DND-41 (cell line): ENCODE measurements at regions not wholly inside any gene's neighbourhood (a gene's known extent, or its start where the extent isn't known, plus 50 kb on each side); places are given as distances from the start of the nearest gene placed in this dataset.

ENCODE experiments used
- EZH2 ChIP-seq: IDR thresholded peaks from 3 replicates; pipeline ENCODE4 v1.6.1; 2012; ENCODE audit warnings: borderline replicate concordance, low read depth, mild to moderate bottlenecking, moderate library complexity, low read length, inconsistent platforms; ENCODE audit not compliant: severe bottlenecking
- TF ChIP-seq, protein P1 (sequence below): IDR thresholded peaks from 2 replicates; pipeline ENCODE4 v1.5.1; 2012; ENCODE audit warnings: borderline replicate concordance, low read length, moderate library complexity, mild to moderate bottlenecking; ENCODE audit not compliant: poor library complexity, severe bottlenecking; ENCODE audit errors: extremely low read depth

- TF ChIP-seq, protein P1, sequence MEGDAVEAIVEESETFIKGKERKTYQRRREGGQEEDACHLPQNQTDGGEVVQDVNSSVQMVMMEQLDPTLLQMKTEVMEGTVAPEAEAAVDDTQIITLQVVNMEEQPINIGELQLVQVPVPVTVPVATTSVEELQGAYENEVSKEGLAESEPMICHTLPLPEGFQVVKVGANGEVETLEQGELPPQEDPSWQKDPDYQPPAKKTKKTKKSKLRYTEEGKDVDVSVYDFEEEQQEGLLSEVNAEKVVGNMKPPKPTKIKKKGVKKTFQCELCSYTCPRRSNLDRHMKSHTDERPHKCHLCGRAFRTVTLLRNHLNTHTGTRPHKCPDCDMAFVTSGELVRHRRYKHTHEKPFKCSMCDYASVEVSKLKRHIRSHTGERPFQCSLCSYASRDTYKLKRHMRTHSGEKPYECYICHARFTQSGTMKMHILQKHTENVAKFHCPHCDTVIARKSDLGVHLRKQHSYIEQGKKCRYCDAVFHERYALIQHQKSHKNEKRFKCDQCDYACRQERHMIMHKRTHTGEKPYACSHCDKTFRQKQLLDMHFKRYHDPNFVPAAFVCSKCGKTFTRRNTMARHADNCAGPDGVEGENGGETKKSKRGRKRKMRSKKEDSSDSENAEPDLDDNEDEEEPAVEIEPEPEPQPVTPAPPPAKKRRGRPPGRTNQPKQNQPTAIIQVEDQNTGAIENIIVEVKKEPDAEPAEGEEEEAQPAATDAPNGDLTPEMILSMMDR = no peak
- TF ChIP-seq EZH2 = no peak
Measured at GRCh38 chr9:16986556-16986955, 116.1 kb upstream of the BNC2 start.
